ENCODE measurements at regions not wholly inside any gene's neighbourhood (a gene's known extent, or its start where the extent isn't known, plus 50 kb on each side); places are given as distances from the start of the nearest gene placed in this dataset.
A peak's percentile ranks its signal among the peaks of the same experiment; 100 is the strongest.

DNA sequence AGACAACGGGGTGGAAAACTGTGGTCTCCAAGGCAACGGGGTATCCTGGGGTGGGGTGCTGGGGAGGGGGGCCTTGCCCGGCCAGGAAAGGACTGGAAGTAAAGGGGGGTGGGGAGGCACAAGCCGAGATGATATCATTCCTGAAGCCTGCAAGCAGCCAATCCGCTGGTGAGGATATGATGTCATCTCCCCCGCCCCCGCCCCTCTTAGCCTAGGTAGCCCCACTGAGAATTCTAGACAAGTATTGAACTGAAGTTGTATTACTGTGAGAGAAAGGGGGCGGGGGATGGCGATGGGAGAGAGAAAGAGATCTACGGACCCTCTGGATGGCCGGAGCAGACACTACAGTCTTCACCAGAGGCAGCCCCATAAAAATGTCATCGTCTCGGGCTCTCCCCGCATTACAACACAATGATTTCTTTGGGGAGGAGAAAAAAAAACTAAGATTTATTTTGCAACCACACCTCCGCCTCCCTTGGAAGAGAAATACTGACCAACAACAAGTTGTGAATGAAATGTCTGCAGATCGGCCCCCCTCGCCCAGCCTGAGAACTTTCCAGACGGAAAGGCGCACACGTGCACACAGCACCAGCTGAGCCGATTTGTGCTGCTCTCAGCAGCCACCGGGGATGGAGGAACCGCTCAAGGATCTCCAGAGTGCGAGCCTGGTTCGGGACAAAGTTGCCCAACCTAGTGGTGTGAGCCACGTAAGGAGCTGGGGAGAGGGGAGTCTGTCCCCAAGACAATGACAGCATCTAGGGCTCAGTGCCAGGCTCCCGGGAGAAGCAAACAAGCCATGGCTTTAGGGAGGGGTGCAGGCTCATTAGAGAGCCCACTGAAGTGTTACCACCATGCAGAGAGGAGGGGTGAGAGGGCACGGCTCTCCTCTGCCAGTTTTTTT, 222.1 kb downstream of the SOX9 start:
- no peak for DNase-seq (ENCODE audit: low spot score)

DNA sequence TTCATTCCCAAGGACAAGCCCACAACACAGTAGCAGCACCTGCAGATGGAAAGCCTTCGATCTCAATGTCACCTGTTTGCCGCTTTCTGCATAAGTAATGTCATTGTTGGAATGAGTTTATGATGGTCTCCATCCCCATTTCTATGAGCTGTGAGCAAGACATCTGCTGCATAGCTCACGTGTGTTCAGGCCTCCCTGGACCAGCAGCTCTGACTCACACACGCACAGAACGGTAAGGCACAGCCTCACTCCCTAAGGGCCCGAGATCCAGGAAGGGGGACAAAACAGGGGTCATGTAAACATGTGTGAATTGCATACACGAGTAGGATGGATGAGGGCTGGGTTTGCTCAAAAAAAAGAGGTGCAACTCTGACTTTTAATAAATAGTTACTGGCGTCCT, 223.1 kb downstream of the SOX9 start:
- DNase-seq (ENCODE audit: low spot score) = no peak

DNA sequence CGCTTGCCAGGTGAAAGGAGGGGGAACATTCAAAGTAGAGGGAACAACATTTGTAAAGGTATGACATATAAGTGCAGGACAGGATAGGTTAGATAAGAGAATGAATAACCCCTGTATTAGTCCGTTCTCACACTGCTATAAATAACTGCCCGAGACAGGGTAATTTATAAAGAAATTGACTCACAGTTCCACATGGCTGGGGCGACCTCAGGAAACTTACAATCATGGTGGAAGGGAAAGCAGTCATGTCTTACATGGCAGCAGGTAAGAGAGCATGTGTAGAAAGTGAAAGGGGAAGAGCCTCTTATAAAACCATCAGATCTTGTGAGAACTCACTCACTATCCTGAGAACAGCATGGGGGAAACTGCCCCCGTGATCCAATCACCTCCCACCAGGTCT, 223.8 kb downstream of the SOX9 start:
- no peak for DNase-seq (ENCODE audit: low spot score)

DNA sequence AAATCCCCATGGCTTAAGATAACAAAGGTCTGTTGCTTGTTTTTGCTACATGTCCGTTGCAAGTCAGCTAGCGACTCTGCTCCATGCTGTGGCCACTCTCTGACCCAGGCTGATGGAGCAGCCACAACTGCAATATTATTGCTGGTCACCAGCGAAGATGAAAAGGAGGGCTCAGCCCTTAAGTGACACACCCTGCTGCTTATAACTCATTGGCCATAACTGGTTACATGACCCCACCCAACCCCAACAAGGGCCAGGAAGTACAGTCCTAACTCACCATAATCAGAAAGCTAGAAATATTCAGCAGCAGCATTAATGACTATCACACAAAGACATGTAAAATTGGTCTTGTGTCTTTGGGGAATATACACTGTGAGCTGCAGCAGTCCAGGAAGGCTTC, 224.3 kb downstream of the SOX9 start:
- no peak for DNase-seq (ENCODE audit: low spot score)

DNA sequence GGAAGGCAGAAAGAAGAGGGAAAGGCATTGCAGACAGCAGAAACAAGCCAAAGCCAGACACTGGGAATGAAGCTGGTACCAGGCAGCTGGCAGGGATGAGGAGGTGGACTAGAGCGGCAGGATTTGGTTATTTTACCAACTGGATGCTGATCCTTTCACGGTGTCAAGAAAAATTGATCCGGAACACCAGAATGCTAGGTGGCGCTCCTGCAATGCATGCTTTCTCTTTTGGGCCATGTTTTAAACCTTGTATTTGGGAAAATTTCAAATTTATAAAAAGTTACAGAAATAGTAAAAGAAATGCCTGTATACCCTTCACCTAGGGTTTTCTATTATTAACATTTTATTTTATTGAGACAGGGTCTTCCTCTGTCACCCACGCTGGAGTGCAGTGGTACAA, 224.7 kb downstream of the SOX9 start:
- DNase-seq (ENCODE audit: low spot score) = no peak

DNA sequence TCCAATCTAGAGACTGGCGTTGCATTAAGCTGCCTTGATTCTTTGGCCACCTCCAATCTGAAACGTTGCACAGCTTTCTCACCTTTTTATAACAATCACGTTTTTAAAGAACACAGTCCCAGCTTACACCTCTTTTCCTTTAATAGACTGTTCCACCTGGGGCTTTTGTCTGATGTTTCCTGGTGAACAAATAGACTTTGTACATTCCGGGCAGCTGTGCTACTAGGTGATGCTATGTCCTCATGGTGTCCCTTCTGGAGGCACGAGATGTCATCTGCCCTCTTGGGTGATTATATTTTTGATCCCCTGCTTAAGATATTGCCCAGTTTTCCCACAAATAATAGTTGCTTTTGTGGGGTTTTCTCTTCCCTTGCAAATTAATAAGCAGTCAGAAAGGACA, 225.5 kb downstream of the SOX9 start:
- DNase-seq (ENCODE audit: low spot score) = no peak

DNA sequence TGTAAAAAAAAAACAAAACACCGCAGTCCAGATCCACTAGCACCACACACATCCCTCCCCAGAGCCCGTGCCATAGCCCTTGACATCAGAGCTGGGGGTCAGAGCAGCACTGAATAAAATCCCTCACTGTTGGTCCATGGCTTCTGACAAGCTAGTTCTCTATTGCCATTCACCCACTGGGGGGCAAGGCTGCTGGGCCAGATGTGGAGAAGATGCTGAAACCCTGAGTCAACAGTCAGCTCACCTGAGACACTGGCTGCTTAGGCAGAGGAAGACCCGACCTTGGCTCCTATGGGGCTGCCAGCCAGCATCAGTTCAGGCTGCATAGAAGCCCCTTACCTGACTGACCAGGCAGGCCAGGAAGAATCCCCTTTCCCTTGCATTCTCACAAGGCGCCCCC, 228.2 kb downstream of the SOX9 start:
- no peak for DNase-seq (ENCODE audit: low spot score)

DNA sequence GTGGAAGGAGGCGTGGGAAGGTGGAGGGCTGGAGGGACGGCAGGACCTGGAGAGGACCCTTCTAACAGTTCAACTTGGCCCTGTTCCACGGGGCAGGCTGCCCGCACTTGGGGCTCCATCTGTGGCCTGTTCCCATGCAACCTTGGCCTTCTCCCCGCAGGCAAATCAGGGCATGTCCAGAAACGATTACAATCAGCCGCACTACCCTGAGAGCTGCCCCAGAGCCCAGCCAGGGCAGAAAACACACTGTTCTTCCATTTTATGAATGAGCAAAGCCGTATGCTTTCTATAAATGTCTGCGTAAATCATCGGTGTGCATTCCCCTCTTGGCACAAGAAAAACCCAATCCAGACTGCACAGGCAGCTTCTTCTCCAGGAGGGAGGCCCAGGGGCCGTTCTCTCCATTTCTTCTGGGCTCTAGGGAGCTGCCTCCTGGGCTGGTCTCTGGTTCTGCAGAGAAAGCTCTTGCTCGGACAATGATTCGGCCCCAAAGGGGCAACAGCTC, 228.7 kb downstream of the SOX9 start:
- no peak for DNase-seq (ENCODE audit: low spot score)

DNA sequence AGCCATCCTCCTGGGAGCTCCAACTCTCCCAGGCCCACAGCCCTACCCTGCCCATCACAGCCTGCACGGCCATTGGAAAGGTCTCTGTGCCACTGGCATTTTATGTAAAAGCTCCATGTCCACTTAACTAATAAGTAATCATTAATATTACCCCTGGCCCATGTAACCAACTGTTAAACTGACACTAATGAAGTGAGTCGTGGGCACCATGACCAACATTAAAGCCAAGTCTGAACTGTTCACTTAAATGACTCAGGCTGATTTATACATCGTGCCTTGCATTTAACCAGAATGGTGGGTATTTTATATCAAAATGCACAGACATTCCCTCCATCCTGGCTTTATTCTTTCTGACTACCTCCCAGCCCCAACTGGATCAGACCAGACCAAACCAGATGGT, 229.3 kb downstream of the SOX9 start:
- no peak for DNase-seq (ENCODE audit: low spot score)

DNA sequence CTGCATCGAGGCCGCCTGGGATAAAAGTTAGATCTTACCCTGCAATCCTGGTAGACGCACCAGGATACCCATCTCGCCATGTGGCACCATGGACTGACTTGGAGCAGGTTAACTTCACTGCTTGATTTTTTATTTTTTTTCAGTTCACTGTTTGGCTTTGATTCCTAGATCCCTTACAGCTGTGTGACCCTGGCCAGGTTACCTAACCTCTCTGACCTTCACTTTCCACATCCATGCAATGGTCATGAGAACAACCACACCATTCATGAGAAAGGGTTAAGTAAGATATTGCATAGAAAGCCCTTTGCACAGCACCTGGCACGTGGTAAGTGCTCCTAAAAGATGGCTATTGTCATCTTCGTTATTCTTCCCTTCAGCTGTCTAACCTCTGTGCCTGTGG, 230.5 kb downstream of the SOX9 start:
- no peak for DNase-seq (ENCODE audit: low spot score)

DNA sequence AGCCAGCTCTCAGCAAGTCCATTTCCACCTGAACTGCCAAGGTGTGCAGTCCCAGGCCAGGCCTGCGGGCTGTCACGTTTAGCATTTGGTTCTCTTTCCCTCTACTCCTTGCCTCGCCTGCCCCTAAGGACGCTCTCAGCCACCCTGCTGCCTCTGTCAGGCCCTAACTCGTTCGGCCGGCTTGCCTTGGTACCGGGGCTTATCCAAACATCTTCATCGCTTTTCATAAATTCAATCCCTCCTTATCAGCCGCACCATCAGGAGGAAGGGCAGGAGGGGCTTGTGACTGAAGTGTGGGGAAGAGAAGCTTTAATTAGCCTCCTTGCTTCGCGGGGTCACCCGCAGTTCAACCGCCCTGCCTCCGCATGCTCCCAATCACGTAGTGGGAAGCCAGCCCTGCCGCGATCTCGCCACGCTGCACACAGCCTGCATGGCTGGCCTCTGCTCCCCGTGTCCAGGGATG, 231.1 kb downstream of the SOX9 start:
- DNase-seq (ENCODE audit: low spot score) = no peak

DNA sequence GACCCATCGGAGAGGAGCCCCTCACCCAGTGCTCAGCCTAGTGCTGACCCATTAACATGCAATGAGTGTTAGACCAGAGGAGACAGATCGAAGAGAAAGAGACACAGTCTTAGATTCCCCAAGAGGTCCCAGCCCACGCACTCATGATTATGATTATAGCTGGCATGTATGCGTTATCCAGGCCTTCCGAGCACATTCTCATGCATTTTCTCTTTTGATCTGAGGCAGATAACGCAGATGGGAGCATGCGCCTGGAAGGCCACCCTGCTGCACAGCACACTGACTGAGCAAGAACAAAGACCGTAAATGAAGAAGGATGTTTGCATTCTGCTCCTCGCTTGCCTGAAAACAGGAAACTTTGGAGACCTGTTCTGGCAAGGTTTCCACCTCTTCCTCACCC, 232.7 kb downstream of the SOX9 start:
- no peak for DNase-seq (ENCODE audit: low spot score)

DNA sequence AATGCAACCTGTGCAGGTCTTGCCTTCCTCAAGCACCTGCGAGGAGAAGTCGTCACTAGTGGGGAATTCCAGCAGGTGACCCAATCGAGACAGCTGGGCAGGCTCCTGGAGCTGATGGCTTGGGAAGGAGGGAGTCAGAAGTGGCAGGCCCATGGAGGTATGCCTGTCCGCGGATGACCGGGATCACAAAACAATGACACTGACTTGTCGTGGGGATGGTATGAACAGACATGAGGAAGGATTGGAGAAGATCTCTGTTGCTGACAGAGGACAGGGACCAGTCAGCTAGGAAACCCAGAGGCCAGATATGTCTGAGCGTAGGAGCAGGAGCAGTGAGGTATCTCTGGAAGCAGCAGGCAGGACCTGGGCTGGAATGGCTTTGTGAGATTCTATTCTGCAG, 233.3 kb downstream of the SOX9 start:
- DNase-seq (ENCODE audit: low spot score) = no peak

DNA sequence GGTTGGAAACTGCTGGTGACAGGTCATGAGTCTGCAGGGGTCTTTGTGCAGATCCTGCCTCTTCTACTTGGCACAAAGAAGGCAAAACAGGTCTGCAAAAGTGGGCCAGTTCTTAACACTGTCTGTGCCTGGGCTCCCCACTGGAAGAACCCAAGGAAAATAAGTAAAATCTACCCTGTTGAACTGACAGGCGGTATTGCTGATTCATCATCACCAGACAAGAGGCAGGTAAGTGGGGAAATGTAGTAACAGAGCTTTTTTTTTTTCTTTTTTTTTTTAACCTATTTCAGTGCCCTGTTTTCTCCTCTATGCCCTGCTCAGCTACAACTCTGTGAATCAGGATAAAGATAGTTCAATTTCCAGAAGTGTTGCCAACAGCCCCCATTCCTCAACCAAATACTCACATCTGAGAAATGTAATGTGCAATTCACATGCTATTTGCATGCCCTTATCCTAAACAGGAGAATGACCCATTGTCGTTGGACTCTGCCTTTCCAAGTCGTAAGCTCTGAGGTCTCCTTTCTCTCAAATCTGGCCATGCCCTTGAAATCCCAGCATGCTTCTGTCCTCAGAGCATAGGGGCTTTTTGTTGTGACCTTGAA, 237.0 kb downstream of the SOX9 start:
- no peak for DNase-seq (ENCODE audit: low spot score)

DNA sequence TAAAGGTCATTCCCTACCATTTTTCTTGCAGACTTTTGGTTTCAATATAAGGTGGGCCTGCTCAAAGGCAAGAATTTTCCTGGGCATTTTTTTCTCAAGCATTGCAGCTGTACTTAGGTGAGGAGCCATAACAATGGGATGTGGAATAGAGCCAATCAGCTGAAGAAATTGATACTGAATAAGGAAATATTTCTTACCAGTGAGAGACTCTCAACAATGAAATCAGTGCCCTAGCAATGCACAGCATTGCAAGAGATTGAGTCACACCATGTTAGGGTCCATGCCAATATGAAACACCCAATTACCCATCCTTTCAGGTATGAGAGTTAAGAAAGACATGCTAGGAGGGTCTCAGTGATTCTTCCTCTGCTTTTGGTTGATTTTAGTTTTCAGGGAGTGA, 237.6 kb downstream of the SOX9 start:
- no peak for DNase-seq (ENCODE audit: low spot score)

DNA sequence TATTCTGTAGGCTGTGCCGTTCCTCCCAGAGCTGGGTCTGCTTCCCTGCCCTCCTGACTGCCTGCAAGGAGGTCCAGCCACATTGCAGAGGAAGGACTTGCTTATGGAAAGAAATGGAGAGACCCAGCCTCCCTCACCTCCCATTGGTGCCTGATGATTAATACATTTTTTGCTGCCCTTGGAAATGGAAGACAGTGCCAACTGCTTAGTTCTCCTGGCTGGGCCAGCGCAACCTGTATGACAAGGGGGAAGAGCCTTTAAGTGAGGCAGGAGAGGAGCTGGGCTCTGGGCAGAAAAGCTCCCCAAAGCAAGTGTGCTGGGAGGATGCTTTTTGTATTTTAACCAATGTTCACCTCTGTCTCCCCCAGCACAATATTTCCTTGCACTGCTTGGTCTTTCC, 238.5 kb downstream of the SOX9 start:
- DNase-seq (ENCODE audit: low spot score) = no peak

DNA sequence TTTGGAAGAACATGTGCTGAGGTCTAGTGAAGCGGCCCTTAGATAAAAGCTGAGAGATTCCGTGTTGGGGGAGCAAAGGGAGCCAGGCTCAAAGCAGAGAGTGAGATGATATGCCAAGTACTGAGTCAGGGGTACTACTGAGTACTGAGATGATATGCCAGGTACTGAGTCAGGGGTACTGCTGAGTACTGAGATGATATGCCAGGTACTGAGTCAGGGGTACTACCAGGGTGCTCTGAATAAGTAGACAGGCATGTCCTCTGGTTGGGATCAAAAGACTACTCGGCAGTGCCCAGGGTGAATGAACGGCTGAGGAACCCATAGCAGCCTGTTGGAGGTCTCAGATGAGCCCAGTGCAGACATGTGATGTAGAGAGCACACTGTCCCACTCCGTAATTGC, 239.0 kb downstream of the SOX9 start:
- no peak for DNase-seq (ENCODE audit: low spot score)

DNA sequence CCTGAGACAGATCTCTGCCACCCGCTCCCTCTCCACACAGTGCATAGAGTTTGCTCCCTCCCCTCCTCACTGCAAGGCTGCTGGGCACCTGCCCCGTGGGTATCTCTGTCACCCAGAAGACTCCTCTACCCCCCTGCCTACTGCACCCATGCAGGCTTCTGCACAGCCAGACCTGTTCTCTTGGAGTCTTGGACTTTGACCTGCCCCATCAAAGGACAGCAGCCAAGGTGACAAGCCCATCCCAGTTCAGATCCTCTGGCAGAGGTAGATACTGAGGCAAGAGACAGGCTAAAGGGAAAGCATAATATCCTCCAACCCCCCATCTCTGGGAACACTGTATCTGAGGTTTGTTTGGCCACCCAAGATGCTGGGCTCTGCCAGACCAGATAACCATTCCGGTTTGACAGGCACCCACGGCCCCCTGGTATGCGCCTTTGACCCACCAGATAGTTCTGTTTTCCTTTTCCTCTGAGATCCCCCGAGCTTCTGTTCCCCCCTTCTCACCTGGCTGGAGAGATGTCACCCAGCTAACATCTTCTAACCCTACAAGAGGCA, 239.6 kb downstream of the SOX9 start:
- DNase-seq (ENCODE audit: low spot score) = no peak

DNA sequence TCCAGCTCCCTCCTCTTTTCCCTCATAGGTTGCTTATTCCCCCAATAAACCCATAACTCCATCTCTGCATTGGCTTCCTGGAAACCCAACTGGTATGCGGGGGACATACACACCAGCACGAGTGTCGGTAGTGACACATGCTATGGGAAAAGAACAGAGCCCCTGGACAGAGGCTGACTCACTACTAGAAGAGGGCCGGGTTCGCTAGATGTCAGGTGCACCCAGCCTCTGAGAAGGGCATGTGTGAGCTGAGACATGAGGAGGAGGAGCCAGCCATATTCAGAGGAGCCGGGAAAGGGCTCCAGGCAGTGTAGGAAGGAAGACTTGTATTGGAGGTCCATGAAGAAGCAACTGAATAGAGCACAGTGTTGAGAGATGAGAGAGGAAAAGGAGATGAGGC, 241.1 kb downstream of the SOX9 start:
- no peak for DNase-seq (ENCODE audit: low spot score)

DNA sequence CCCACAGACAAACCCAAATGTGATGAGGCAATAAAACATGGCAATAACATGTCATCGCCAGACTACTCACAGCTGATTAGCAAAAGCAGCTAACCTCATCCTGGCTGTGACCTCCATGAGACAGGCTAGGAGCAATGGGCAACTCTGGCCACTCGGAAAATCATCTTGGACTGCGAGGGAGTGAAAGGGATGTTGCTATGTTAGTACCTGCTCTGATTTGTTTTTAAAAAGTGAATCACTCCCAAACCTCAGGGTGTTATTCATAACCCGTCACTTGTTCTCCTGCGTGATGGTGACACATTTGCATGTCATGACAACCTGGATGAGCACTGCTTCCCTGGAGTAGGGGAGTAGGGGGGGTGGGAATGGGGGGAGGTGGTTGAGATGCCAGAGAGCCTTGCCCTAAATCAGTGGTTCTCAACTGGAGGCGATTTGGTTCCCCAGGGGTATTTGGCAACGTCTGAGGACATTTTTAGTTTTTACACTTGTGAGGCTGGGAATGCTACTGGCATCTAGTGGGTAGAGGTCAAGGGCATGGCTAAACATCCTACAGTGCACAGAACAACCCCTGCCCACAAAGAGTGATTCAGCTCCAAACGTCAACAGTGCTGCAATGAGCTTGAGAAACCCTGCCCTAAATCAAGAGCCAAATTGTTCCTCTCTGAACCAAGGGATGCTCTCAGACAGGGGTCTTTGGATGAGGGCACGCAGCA, 241.7 kb downstream of the SOX9 start:
- DNase-seq (ENCODE audit: low spot score) = peak; percentile 61

DNA sequence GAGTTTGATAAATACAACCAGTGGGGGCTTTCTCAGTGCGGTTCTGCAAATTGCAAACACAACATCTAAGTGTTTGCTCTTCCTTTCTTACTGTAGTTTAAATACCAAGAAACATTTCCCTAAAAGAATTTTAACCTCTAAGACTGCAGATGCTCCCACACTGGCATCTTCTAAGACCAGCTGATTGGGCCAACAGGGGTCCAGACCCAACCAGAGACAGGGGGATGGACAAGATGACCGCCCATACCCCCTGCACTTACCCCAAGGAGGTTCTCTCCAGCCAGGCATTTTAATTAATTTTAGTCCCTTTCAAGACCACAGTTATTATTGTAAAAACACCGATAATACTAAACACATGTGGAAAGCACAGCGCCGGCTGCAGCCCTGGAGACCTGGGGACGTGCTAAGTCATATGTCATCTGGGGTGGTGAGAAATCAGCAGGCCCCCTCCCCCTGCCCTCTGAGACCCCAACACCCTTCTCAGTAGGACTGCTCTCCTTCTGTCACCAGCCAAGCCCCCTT, 242.3 kb downstream of the SOX9 start:
- DNase-seq (ENCODE audit: low spot score) = no peak

DNA sequence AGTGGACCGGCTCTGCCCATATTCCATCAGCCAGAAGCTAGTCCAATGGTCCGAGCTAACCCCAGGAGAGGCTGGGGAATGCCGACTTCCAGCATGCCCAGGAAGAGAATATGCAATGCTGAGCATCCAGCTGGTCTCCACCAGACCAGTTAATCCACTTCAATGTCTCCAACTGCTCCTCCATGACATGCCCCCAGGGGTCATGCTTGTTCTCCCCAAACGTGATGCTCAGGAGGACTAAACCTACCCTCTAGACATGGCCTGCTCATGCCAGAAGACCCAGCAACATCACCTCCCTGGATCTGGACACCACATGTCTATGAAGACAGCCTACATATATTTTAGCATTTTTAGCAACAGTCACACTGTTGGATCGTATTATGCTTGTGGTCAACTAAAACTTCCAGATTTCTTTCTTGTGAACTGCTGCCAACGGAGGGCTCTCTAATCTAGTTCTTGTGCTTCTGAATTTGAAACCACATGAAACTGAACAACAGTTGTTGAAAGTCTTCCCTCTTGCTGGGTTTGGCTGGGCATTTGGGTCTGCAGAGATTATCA, 245.1 kb downstream of the SOX9 start:
- no peak for DNase-seq (ENCODE audit: low spot score)

Measured in hepatic stellate cell (primary cell).